HEK293T (cell line): ENCODE measurements at regions not wholly inside any gene's neighbourhood (a gene's known extent, or its start where the extent isn't known, plus 50 kb on each side); places are given as distances from the start of the nearest gene placed in this dataset.

Experiments
- BHLHE40 ChIP-seq: fragments of 450-650 bp; IDR thresholded peaks from 2 replicates; pipeline ENCODE4 v1.6.1; 2016; ENCODE audit warnings: mild to moderate bottlenecking, moderate library complexity, borderline replicate concordance
- CTBP1 ChIP-seq: fragments of 450-650 bp; IDR thresholded peaks from 2 replicates; pipeline ENCODE4 v1.6.1; 2016; ENCODE audit warnings: borderline replicate concordance
- FOXK2 ChIP-seq: fragments of 450-650 bp; IDR thresholded peaks from 2 replicates; pipeline ENCODE4 v1.6.1; 2016; ENCODE audit warnings: mild to moderate bottlenecking
- LEF1 ChIP-seq: fragments of 450-650 bp; IDR thresholded peaks from 2 replicates; pipeline ENCODE4 v1.6.1; 2017; ENCODE audit warnings: mild to moderate bottlenecking, borderline replicate concordance
- PKNOX1 ChIP-seq: fragments of 450-650 bp; IDR thresholded peaks from 2 replicates; pipeline ENCODE4 v1.6.1; 2016
- SP1 ChIP-seq: fragments of 450-650 bp; IDR thresholded peaks from 2 replicates; pipeline ENCODE4 v1.6.1; 2017
- SUZ12 ChIP-seq: fragments of 450-650 bp; IDR thresholded peaks from 2 replicates; pipeline ENCODE4 v1.6.1; 2016; ENCODE audit warnings: mild to moderate bottlenecking

GRCh38 chr3:76474632-76475031 lies 565.3 kb upstream of the ROBO2 start:
- TF ChIP-seq SUZ12 (no peak), BHLHE40 (no peak), CTBP1 (no peak), SP1 (no peak), LEF1 (no peak), PKNOX1 (no peak), FOXK2 (no peak)
